Fibroblast of the aortic adventitia (primary cell): ENCODE measurements at regions not wholly inside any gene's neighbourhood (a gene's known extent, or its start where the extent isn't known, plus 50 kb on each side); places are given as distances from the start of the nearest gene placed in this dataset.
A peak's percentile ranks its signal among the peaks of the same experiment; 100 is the strongest.

Experiments used
- DNase-seq: peaks from one replicate; pipeline ENCODE4 v3.0.0-alpha.2; 2010; ENCODE audit warnings: low read depth
- H3K4me3 ChIP-seq: 2 replicates; pipeline ENCODE4 v1.5.1; 2011; ENCODE audit warnings: low read depth, mild to moderate bottlenecking, control low read depth, low read length, moderate library complexity
- CTCF ChIP-seq: IDR thresholded peaks from 2 replicates; pipeline ENCODE4 v1.5.1; 2011; ENCODE audit warnings: mild to moderate bottlenecking, low read length, control low read depth, inconsistent platforms; ENCODE audit not compliant: insufficient read depth

GRCh38 chr2:215651412-215651811 lies 215.5 kb upstream of the FN1 start:
- H3K4me3 ChIP-seq: no peak overlapping the region
- no peak for DNase-seq
- TF ChIP-seq CTCF: no peak

- TF ChIP-seq CTCF: no peak
- no peak overlapping the region for H3K4me3 ChIP-seq
- DNase-seq: no peak
Measured at GRCh38 chr2:215644233-215644897, 208.5 kb upstream of the FN1 start.

DNA sequence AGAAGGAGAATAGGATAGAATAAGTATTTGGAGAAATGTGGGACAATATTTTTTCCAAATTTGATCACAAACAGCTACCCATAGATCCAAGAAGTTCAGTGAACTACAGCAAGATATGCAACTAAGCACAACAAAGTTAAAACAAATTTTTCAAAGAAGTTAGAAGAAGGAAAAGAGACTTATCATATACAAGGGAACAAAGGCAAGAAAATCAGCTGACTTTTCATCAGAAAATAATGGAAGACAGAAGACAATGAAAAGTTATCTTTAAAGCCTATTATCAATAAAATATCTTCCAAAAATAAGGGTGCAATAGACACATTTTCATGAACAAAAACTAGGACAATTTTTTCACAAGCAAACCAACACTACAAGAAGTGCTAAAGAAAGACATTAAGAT lies 202.8 kb upstream of the FN1 start:
- no peak for TF ChIP-seq CTCF

DNA sequence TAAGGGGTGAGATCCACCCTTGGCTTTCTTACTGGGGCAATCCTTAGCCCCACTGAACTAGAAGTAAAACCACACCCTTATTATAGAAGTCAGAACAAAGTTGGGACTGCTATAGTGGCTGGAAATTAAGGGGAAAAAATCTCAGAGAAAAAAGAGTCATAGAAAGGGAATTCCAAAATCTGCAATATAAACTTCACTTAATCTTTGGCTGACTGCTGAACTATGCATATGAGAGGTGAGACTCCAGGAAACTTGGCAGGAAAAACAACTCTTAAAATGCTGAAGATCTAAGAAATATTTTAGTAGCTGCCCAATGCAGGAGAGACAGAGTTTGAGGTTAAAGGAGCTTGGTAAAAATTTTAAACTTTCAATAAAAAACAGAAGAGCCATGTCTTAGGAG lies 201.8 kb upstream of the FN1 start:
- TF ChIP-seq CTCF: no peak
- peak; percentile 80 for DNase-seq
- H3K4me3 ChIP-seq: no peak overlapping the region

More for the DNA sequence above, 202.8 kb upstream of the FN1 start:
- H3K4me3 ChIP-seq: no peak overlapping the region
- DNase-seq: no peak

- no peak overlapping the region for H3K4me3 ChIP-seq
- no peak for DNase-seq
Measured at GRCh38 chr2:215636816-215637215, 200.9 kb upstream of the FN1 start.

GRCh38 chr2:215635788-215636139 lies 199.9 kb upstream of the FN1 start:
- H3K4me3 ChIP-seq: no peak overlapping the region
- peak; percentile 65 for DNase-seq
- peak; percentile 31 for TF ChIP-seq CTCF

More at GRCh38 chr2:215636816-215637215, 200.9 kb upstream of the FN1 start:
- no peak for TF ChIP-seq CTCF
